ENCODE measurements at regions not wholly inside any gene's neighbourhood (a gene's known extent, or its start where the extent isn't known, plus 50 kb on each side); places are given as distances from the start of the nearest gene placed in this dataset.

DNA sequence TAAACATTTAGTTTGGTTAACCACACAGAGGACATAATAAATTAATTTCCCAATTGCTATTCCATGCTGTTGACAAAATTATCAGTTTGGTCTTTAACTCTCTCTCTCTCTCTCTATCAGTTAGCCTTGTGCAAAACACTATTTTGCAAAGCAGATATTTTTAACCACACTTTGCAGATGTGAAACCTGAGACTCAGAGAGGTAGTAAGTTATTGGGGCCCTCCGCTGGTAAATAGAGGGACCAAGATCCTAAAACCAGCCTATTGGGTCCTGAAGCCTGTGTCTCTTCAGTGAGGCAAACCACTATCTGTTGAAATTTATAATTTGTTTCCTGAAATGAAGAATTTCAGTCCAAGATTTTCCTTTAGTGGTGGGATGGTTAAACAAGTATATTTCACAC is 231.0 kb downstream of the SOD2 start:
- DNase-seq = no peak
- 55 to 84% (median 77%) methylated on average over 1 of the region's 1 CpG for WGBS, 5 donors
- Histone ChIP-seq H3K27me3 (replicated peaks in 1 of 7) (no peaks in the 10 kb centered on the region), H3K36me3 (no peaks in the 10 kb centered on the region), H3K4me1 (peaks cover 0 to 2% (median 0%) of the 10 kb centered on the region in 6 donors), H3K27ac (no peak overlapping the region), H3K4me3 (no peak overlapping the region), H3K9me3 (no peaks in the 10 kb centered on the region)
- TF ChIP-seq POLR2AphosphoS5 (IDR thresholded peaks at IDR 0.05) = no peak
- TF ChIP-seq, protein P1, sequence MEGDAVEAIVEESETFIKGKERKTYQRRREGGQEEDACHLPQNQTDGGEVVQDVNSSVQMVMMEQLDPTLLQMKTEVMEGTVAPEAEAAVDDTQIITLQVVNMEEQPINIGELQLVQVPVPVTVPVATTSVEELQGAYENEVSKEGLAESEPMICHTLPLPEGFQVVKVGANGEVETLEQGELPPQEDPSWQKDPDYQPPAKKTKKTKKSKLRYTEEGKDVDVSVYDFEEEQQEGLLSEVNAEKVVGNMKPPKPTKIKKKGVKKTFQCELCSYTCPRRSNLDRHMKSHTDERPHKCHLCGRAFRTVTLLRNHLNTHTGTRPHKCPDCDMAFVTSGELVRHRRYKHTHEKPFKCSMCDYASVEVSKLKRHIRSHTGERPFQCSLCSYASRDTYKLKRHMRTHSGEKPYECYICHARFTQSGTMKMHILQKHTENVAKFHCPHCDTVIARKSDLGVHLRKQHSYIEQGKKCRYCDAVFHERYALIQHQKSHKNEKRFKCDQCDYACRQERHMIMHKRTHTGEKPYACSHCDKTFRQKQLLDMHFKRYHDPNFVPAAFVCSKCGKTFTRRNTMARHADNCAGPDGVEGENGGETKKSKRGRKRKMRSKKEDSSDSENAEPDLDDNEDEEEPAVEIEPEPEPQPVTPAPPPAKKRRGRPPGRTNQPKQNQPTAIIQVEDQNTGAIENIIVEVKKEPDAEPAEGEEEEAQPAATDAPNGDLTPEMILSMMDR (IDR thresholded peaks at IDR 0.05 in 8 of 11, conservative IDR thresholded peaks at IDR 0.05 in 3 of 11) = no peak
- intact Hi-C loops (cut with DNase I; ENCODE audit: low total_unique reads) = no loop called here

DNA sequence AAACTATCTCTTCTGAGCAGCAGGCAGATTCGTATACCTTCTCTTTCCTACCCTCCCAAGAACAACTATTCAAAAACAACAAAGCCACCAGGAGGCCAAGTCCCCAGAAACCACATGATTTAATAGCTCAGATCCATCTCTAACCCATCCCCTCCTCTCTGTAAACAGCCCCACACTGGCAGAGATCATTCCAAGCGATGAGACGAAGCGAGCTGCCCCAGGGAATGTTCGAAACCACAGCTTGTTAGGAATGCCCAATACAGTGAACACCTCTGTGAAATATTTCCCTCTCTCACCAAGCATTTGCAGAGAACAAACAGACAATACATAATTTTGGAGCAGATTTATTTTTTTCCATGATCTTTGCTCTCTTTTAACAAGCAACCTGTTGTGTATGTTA is 231.8 kb downstream of the SOD2 start:
- Histone ChIP-seq H3K4me3 (no peak overlapping the region), H3K36me3 (no peaks in the 10 kb centered on the region), H3K27me3 (replicated peaks in 1 of 7) (no peaks in the 10 kb centered on the region), H3K27ac (no peak overlapping the region), H3K9me3 (no peaks in the 10 kb centered on the region), H3K4me1 (no peaks in the 10 kb centered on the region)
- TF ChIP-seq, protein P1 (IDR thresholded peaks at IDR 0.05 in 8 of 11, conservative IDR thresholded peaks at IDR 0.05 in 3 of 11) = no peak
- no peak for TF ChIP-seq POLR2AphosphoS5 (IDR thresholded peaks at IDR 0.05)
- TF ChIP-seq POLR2A (IDR thresholded peaks at IDR 0.05) = no peak
- DNase-seq = no peak
- 66 to 78% (median 72%) methylated on average over 5 of the region's 5 CpGs for WGBS, 5 donors
- intact Hi-C loops (cut with DNase I; ENCODE audit: low total_unique reads) = no loop called here

DNA sequence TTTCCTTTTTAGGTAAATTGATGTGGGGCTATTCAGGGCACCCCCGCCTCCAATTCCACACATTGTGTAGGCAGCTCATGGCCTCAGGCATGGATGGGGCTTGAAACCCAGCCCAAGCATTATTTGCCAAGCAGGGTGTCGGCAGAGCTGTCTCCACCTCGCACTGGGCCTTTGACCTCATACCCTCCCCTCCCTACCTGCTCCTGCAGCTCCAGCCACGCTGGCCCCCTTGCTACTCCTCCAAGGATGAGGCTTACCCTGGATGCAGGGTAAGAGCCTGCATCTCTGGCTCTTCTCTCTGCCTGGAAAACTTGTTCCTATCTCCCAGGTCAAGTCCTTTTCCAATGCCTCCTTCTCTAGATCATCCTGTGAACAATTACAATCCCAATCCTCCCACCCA is 232.6 kb downstream of the SOD2 start:
- TF ChIP-seq, protein P1 (IDR thresholded peaks at IDR 0.05 in 8 of 11, conservative IDR thresholded peaks at IDR 0.05 in 3 of 11) = no peak
- TF ChIP-seq POLR2A (IDR thresholded peaks at IDR 0.05) (no peak), POLR2AphosphoS5 (IDR thresholded peaks at IDR 0.05) (no peak)
- DNase-seq = no peak
- Histone ChIP-seq H3K36me3 (no peaks in the 10 kb centered on the region), H3K27ac (no peak overlapping the region), H3K4me1 (no peaks in the 10 kb centered on the region), H3K27me3 (replicated peaks in 1 of 7) (no peaks in the 10 kb centered on the region), H3K4me3 (no peak overlapping the region), H3K9me3 (no peaks in the 10 kb centered on the region)
- intact Hi-C loops (cut with DNase I; ENCODE audit: low total_unique reads) = no loop called here
- WGBS, 5 donors = 72 to 85% (median 76%) methylated on average over 4 of the region's 4 CpGs

DNA sequence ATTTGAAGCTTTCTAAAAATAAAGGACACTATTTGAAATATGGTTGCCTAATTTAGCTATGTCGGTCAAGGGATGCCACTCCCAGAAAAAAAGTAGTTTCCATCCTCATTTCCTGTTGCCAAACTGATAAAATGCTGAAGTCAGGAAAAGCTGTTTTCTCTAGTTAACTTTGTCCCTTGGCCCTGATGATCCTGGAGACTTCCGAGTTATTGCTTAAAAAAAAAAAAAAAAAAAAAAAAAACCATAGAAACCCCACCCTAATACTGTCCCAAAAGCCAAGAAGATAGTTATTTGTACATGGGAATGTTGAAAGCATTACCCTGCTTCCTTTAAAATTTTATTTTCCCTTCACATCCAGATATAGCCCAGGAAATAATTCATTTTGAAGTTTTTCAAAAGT is 236.7 kb downstream of the SOD2 start:
- no peaks in the 10 kb centered on the region for H3K36me3 ChIP-seq
- DNase-seq = no peak
- TF ChIP-seq POLR2AphosphoS5 (IDR thresholded peaks at IDR 0.05) (no peak), POLR2A (IDR thresholded peaks at IDR 0.05) (no peak)
- TF ChIP-seq, protein P1 (IDR thresholded peaks at IDR 0.05 in 8 of 11, conservative IDR thresholded peaks at IDR 0.05 in 3 of 11) = no peak
- no peak overlapping the region for H3K4me3 ChIP-seq
- H3K27me3 ChIP-seq (replicated peaks in 1 of 7) = no peaks in the 10 kb centered on the region
- H3K27ac ChIP-seq = peak overlapping the region in 2 of 8 donors; percentile 18 to 30
- 39 to 53% (median 51%) methylated on average over 2 of the region's 2 CpGs for WGBS, 5 donors
- intact Hi-C loops (cut with DNase I; ENCODE audit: low total_unique reads) = no loop called here
- no peaks in the 10 kb centered on the region for H3K4me1 ChIP-seq
- no peaks in the 10 kb centered on the region for H3K9me3 ChIP-seq

Measured in spleen (tissue), 11 donors.